ENCODE measurements at regions not wholly inside any gene's neighbourhood (a gene's known extent, or its start where the extent isn't known, plus 50 kb on each side); places are given as distances from the start of the nearest gene placed in this dataset.

GRCh38 chr14:85413836-85414526, 116.0 kb upstream of the FLRT2 start:
- TF ChIP-seq CTCF (IDR thresholded peaks at IDR 0.05) (no peak), POLR2AphosphoS5 (IDR thresholded peaks at IDR 0.05) (no peak), POLR2A (IDR thresholded peaks at IDR 0.05) (no peak), EP300 (IDR thresholded peaks at IDR 0.05) (no peak)
